Activated T-cell treated with anti-CD3 and anti-CD28 coated beads, Interleukin-2, amount 50 U/mL, for 24 hours (primary cell): ENCODE measurements at regions not wholly inside any gene's neighbourhood (a gene's known extent, or its start where the extent isn't known, plus 50 kb on each side); places are given as distances from the start of the nearest gene placed in this dataset.
A peak's percentile ranks its signal among the peaks of the same experiment; 100 is the strongest.
"Not testable (repeated sequence)": the region's sequence is repeated elsewhere in the genome, so short reads cannot be mapped to it uniquely, and the experiment has no call there.

Experiments
- DNase-seq: peaks from one replicate; pipeline ENCODE4 v3.0.0-alpha.2; 2020
- H3K27ac Mint-ChIP-seq: 2 replicates; pipeline ENCODE4 v1.8.0; 2020; ENCODE audit warnings: mild to moderate bottlenecking, mixed read lengths
- H3K27me3 Mint-ChIP-seq: 2 replicates; pipeline ENCODE4 v1.8.0; 2020; ENCODE audit warnings: mixed read lengths
- H3K36me3 Mint-ChIP-seq: 2 replicates; pipeline ENCODE4 v1.8.0; 2020; ENCODE audit warnings: low read depth, mixed read lengths
- H3K4me1 Mint-ChIP-seq: 2 replicates; pipeline ENCODE4 v1.8.0; 2020; ENCODE audit warnings: low read depth, mixed read lengths
- H3K4me3 Mint-ChIP-seq: 2 replicates; pipeline ENCODE4 v1.8.0; 2020; ENCODE audit warnings: mild to moderate bottlenecking, moderate library complexity, mixed read lengths
- H3K9me3 Mint-ChIP-seq: 2 replicates; pipeline ENCODE4 v1.8.0; 2020; ENCODE audit warnings: mixed read lengths

GRCh38 chr5:81826128-81826527 is 75.2 kb upstream of the SSBP2 start:
- Mint-ChIP-seq H3K9me3 (no peaks in the 10 kb centered on the region), H3K4me1 (no peaks in the 10 kb centered on the region), H3K27ac (no peak overlapping the region), H3K27me3 (peaks cover 4% of the 10 kb centered on the region), H3K4me3 (no peak overlapping the region), H3K36me3 (no peaks in the 10 kb centered on the region)
- DNase-seq: no peak

GRCh38 chr5:81825237-81825636 is 74.3 kb upstream of the SSBP2 start:
- Mint-ChIP-seq H3K4me3 (no peak overlapping the region), H3K27me3 (peaks cover 4% of the 10 kb centered on the region), H3K9me3 (no peaks in the 10 kb centered on the region), H3K27ac (no peak overlapping the region), H3K4me1 (peaks cover 6% of the 10 kb centered on the region), H3K36me3 (no peaks in the 10 kb centered on the region)
- no peak for DNase-seq

GRCh38 chr5:81823736-81824135 is 72.8 kb upstream of the SSBP2 start:
- H3K36me3 Mint-ChIP-seq, H3K27me3 Mint-ChIP-seq, H3K4me3 Mint-ChIP-seq, H3K9me3 Mint-ChIP-seq, DNase-seq, H3K27ac Mint-ChIP-seq: not testable (repeated sequence)
- peaks cover 16% of the 10 kb centered on the region for H3K4me1 Mint-ChIP-seq

- no peak overlapping the region for H3K4me3 Mint-ChIP-seq
- peaks cover 32% of the 10 kb centered on the region for H3K4me1 Mint-ChIP-seq
- no peaks in the 10 kb centered on the region for H3K36me3 Mint-ChIP-seq
- DNase-seq: no peak
- no peaks in the 10 kb centered on the region for H3K9me3 Mint-ChIP-seq
- H3K27me3 Mint-ChIP-seq: peaks cover 4% of the 10 kb centered on the region
- H3K27ac Mint-ChIP-seq: peak overlapping the region; percentile 42
These were observed 70.0 kb upstream of the SSBP2 start for GRCh38 chr5:81820863-81821262.

GRCh38 chr5:81820318-81820636 is 69.4 kb upstream of the SSBP2 start:
- H3K9me3 Mint-ChIP-seq: no peaks in the 10 kb centered on the region
- H3K27me3 Mint-ChIP-seq: peaks cover 4% of the 10 kb centered on the region
- DNase-seq: no peak
- no peaks in the 10 kb centered on the region for H3K36me3 Mint-ChIP-seq
- peaks cover 32% of the 10 kb centered on the region for H3K4me1 Mint-ChIP-seq
- H3K27ac Mint-ChIP-seq: no peak overlapping the region
- no peak overlapping the region for H3K4me3 Mint-ChIP-seq

- no peaks in the 10 kb centered on the region for H3K9me3 Mint-ChIP-seq
- H3K36me3 Mint-ChIP-seq: no peaks in the 10 kb centered on the region
- DNase-seq: no peak
- peak overlapping the region; percentile 5 for H3K27ac Mint-ChIP-seq
- peaks cover 32% of the 10 kb centered on the region for H3K4me1 Mint-ChIP-seq
- H3K27me3 Mint-ChIP-seq: peaks cover 4% of the 10 kb centered on the region
- no peak overlapping the region for H3K4me3 Mint-ChIP-seq
These were observed 68.8 kb upstream of the SSBP2 start for GRCh38 chr5:81819556-81820317.

- Mint-ChIP-seq H3K9me3 (no peaks in the 10 kb centered on the region), H3K27me3 (no peaks in the 10 kb centered on the region), H3K27ac (peak overlapping the region; percentile 3), H3K4me3 (no peak overlapping the region), H3K4me1 (peaks cover 32% of the 10 kb centered on the region), H3K36me3 (no peaks in the 10 kb centered on the region)
- DNase-seq: no peak
These were observed 67.1 kb upstream of the SSBP2 start for GRCh38 chr5:81817980-81818379.

GRCh38 chr5:81817086-81817485 is 66.2 kb upstream of the SSBP2 start:
- H3K4me1 Mint-ChIP-seq: peaks cover 32% of the 10 kb centered on the region
- H3K36me3 Mint-ChIP-seq: no peaks in the 10 kb centered on the region
- no peak for DNase-seq
- no peaks in the 10 kb centered on the region for H3K9me3 Mint-ChIP-seq
- no peak overlapping the region for H3K4me3 Mint-ChIP-seq
- no peaks in the 10 kb centered on the region for H3K27me3 Mint-ChIP-seq
- H3K27ac Mint-ChIP-seq: no peak overlapping the region

- no peak for DNase-seq
- Mint-ChIP-seq H3K9me3 (no peaks in the 10 kb centered on the region), H3K4me1 (peaks cover 26% of the 10 kb centered on the region), H3K27ac (no peak overlapping the region), H3K4me3 (no peak overlapping the region), H3K36me3 (no peaks in the 10 kb centered on the region), H3K27me3 (no peaks in the 10 kb centered on the region)
These were observed 64.4 kb upstream of the SSBP2 start for GRCh38 chr5:81815321-81815720.

- Mint-ChIP-seq H3K27me3 (no peaks in the 10 kb centered on the region), H3K36me3 (no peaks in the 10 kb centered on the region), H3K9me3 (peaks cover 26% of the 10 kb centered on the region), H3K4me3 (no peak overlapping the region), H3K4me1 (peaks cover 8% of the 10 kb centered on the region), H3K27ac (no peak overlapping the region)
- no peak for DNase-seq
These were observed 57.2 kb upstream of the SSBP2 start for GRCh38 chr5:81808106-81808505.

- Mint-ChIP-seq H3K4me1 (peaks cover 8% of the 10 kb centered on the region), H3K36me3 (no peaks in the 10 kb centered on the region), H3K27me3 (no peaks in the 10 kb centered on the region), H3K27ac (no peak overlapping the region), H3K4me3 (no peak overlapping the region), H3K9me3 (peaks cover 26% of the 10 kb centered on the region)
- DNase-seq: no peak
These were observed 54.2 kb upstream of the SSBP2 start for GRCh38 chr5:81805086-81805485.

GRCh38 chr5:81803812-81804211 is 52.9 kb upstream of the SSBP2 start:
- Mint-ChIP-seq H3K27ac (no peak overlapping the region), H3K4me3 (no peak overlapping the region), H3K9me3 (peaks cover 26% of the 10 kb centered on the region), H3K4me1 (peaks cover 8% of the 10 kb centered on the region), H3K27me3 (no peaks in the 10 kb centered on the region), H3K36me3 (no peaks in the 10 kb centered on the region)
- no peak for DNase-seq

GRCh38 chr5:81802625-81803024 is 51.7 kb upstream of the SSBP2 start:
- no peaks in the 10 kb centered on the region for H3K36me3 Mint-ChIP-seq
- no peaks in the 10 kb centered on the region for H3K27me3 Mint-ChIP-seq
- DNase-seq: no peak
- no peak overlapping the region for H3K27ac Mint-ChIP-seq
- no peak overlapping the region for H3K4me3 Mint-ChIP-seq
- H3K9me3 Mint-ChIP-seq: peaks cover 14% of the 10 kb centered on the region
- peaks cover 8% of the 10 kb centered on the region for H3K4me1 Mint-ChIP-seq

GRCh38 chr5:81802020-81802419 is 51.1 kb upstream of the SSBP2 start:
- Mint-ChIP-seq H3K4me3 (no peak overlapping the region), H3K36me3 (no peaks in the 10 kb centered on the region), H3K27ac (no peak overlapping the region), H3K9me3 (peaks cover 10% of the 10 kb centered on the region), H3K27me3 (no peaks in the 10 kb centered on the region), H3K4me1 (peaks cover 8% of the 10 kb centered on the region)
- no peak for DNase-seq

GRCh38 chr5:81800797-81801196 is 49.9 kb upstream of the SSBP2 start:
- Mint-ChIP-seq H3K9me3 (no peaks in the 10 kb centered on the region), H3K27me3 (no peaks in the 10 kb centered on the region), H3K4me3 (no peak overlapping the region), H3K4me1 (peaks cover 8% of the 10 kb centered on the region), H3K27ac (no peak overlapping the region), H3K36me3 (no peaks in the 10 kb centered on the region)
- no peak for DNase-seq
